ENCODE measurements at regions not wholly inside any gene's neighbourhood (a gene's known extent, or its start where the extent isn't known, plus 50 kb on each side); places are given as distances from the start of the nearest gene placed in this dataset.
"Not testable (repeated sequence)": the region's sequence is repeated elsewhere in the genome, so short reads cannot be mapped to it uniquely, and the experiment has no call there.

DNA sequence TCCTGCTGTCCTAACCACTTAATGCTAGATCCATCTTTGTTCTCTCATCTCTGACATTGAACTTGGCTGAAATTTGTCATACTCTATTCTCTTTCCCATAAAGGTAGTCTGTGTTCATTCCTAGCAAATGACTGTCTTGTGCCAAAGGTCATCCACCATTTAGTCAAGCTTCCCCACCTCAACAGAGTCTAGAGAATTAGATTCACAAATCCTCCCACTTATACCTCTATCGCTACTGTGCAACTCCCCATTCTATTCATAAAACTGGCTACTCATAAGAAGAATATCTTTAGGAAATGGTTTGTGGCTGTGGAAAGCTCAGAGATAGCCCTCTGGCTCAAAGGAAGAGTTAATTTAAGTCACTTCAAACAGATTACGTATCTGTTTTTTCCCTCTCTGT lies 59.7 kb upstream of the MBNL1 start:
- TF ChIP-seq Cebpa-rat (IDR thresholded peaks at IDR 0.05), result no peak
- Histone ChIP-seq H3K4me3 (no peak overlapping the region), H3K36me3 (no peaks in the 10 kb centered on the region), H3K4me1 (peaks cover 4 to 21% (median 12%) of the 10 kb centered on the region in 10 experiments; a peak in 17 of 20 replicates), H3K27me3 (peaks cover 5 to 15% (median 9%) of the 10 kb centered on the region in 11 experiments; a peak in 20 of 22 replicates), H3K27ac (no peak overlapping the region), H3K9me3 (replicated peaks in 1 of 11) (peaks cover 6 to 27% (median 14%) of the 10 kb centered on the region in 11 experiments; a peak in 21 of 22 replicates), H4K20me1 (no peaks in the 10 kb centered on the region), H3K9ac (no peak overlapping the region), H3K4me2 (no peak overlapping the region)

- Histone ChIP-seq H3K36me3 (no peaks in the 10 kb centered on the region), H3K27me3 (peaks cover 0 to 8% (median 3%) of the 10 kb centered on the region in 11 experiments; a peak in 13 of 22 replicates), H3K9me3 (replicated peaks in 1 of 11) (peaks cover 6 to 27% (median 14%) of the 10 kb centered on the region in 11 experiments; a peak in 21 of 22 replicates), H4K20me1 (no peaks in the 10 kb centered on the region), H3K4me2 (no peak overlapping the region), H3K4me1 (peaks cover 4 to 20% (median 12%) of the 10 kb centered on the region in 10 experiments; a peak in 17 of 20 replicates), H3K9ac (no peak overlapping the region), H3K4me3 (no peak overlapping the region), H3K27ac (no peak overlapping the region)
- TF ChIP-seq Cebpa-rat (IDR thresholded peaks at IDR 0.05), result no peak
Observed at GRCh38 chr3:152209776-152210175, 59.0 kb upstream of the MBNL1 start.

- Histone ChIP-seq H3K4me2 (no peak overlapping the region), H3K27me3 (no peaks in the 10 kb centered on the region), H3K9me3 (replicated peaks in 1 of 11) (peaks cover 6 to 27% (median 14%) of the 10 kb centered on the region in 11 experiments; a peak in 21 of 22 replicates), H4K20me1 (no peaks in the 10 kb centered on the region), H3K36me3 (no peaks in the 10 kb centered on the region), H3K4me1 (peaks cover 0 to 11% (median 2%) of the 10 kb centered on the region in 10 experiments; a peak in 12 of 20 replicates), H3K27ac (no peak overlapping the region), H3K4me3 (no peak overlapping the region), H3K9ac (no peak overlapping the region)
- no peak for TF ChIP-seq Cebpa-rat (IDR thresholded peaks at IDR 0.05)
Observed at GRCh38 chr3:152210697-152211096, 58.0 kb upstream of the MBNL1 start.

- H3K4me3 ChIP-seq, result no peak overlapping the region
- no peak overlapping the region for H3K4me2 ChIP-seq
- no peak for TF ChIP-seq Cebpa-rat (IDR thresholded peaks at IDR 0.05)
- H3K27ac ChIP-seq, result no peak overlapping the region
- peaks cover 6 to 27% (median 14%) of the 10 kb centered on the region in 11 experiments; a peak in 21 of 22 replicates for H3K9me3 ChIP-seq (replicated peaks in 1 of 11)
- H4K20me1 ChIP-seq, result no peaks in the 10 kb centered on the region
- no peak overlapping the region for H3K9ac ChIP-seq
- H3K36me3 ChIP-seq, result no peaks in the 10 kb centered on the region
- no peaks in the 10 kb centered on the region for H3K27me3 ChIP-seq
- peaks cover 0 to 5% (median 0%) of the 10 kb centered on the region in 10 experiments; a peak in 2 of 20 replicates for H3K4me1 ChIP-seq
Observed at GRCh38 chr3:152211655-152212054, 57.1 kb upstream of the MBNL1 start.

DNA sequence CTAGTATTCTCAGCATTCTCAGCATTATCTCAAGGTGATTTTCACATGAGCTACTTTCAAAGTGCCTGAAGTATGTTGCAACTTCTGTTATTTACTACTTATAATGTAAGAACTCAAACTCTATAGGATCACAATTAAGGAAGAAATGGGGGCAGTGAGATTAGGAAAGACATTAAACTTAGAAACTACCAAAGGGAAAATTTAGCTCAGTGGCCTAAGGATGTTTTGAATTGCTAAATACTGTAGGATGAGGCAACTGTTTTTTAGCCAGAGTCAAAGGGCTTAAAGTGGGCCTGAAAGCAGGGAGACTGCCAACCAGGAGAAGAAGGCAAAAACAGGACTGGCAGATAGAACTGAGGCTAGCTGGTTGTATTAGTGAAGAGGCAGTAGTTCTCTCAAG lies 55.5 kb upstream of the MBNL1 start:
- Histone ChIP-seq H3K9ac (no peak overlapping the region), H3K27ac (no peak overlapping the region), H4K20me1 (no peaks in the 10 kb centered on the region), H3K9me3 (replicated peaks in 1 of 11) (peaks cover 12 to 29% (median 18%) of the 10 kb centered on the region in 11 experiments), H3K27me3 (no peaks in the 10 kb centered on the region), H3K36me3 (no peaks in the 10 kb centered on the region), H3K4me2 (no peak overlapping the region), H3K4me1 (no peaks in the 10 kb centered on the region), H3K4me3 (no peak overlapping the region)
- no peak for TF ChIP-seq Cebpa-rat (IDR thresholded peaks at IDR 0.05)

DNA sequence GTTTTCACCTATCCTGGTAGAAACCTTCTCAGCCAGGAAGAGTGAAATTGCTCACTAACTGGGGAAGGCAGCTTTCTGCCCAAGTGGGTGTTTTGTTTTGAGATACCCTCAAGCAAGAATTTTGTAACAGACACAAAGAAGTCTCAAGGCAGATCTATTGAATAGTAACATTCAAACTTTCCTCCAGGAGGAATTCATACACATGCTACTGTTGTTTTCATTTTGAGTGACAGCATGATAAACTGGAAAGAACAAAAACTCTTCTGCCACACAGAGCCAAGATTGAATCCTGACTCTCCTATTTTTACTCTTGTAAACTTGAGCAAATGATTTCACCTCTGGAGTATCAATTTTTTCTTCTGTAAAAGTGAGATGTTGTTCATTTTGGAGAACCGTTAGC lies 54.8 kb upstream of the MBNL1 start:
- no peaks in the 10 kb centered on the region for H3K4me1 ChIP-seq
- TF ChIP-seq Cebpa-rat (IDR thresholded peaks at IDR 0.05), result no peak
- no peak overlapping the region for H3K27ac ChIP-seq
- H4K20me1 ChIP-seq, result no peaks in the 10 kb centered on the region
- H3K9ac ChIP-seq, result no peak overlapping the region
- H3K4me3 ChIP-seq, result no peak overlapping the region
- no peaks in the 10 kb centered on the region for H3K36me3 ChIP-seq
- no peaks in the 10 kb centered on the region for H3K27me3 ChIP-seq
- no peak overlapping the region for H3K4me2 ChIP-seq
- H3K9me3 ChIP-seq (replicated peaks in 1 of 11), result peaks cover 7 to 22% (median 13%) of the 10 kb centered on the region in 11 experiments

GRCh38 chr3:152216960-152217865 lies 51.5 kb upstream of the MBNL1 start:
- H3K27ac ChIP-seq, result not testable (repeated sequence)

GRCh38 chr3:152218602-152219001 lies 50.1 kb upstream of the MBNL1 start:
- Histone ChIP-seq H3K27me3 (no peaks in the 10 kb centered on the region), H3K27ac (no peak overlapping the region), H3K4me3 (no peak overlapping the region), H3K4me1 (peaks cover 12 to 23% (median 17%) of the 10 kb centered on the region in 10 experiments), H3K36me3 (no peaks in the 10 kb centered on the region), H3K9me3 (replicated peaks in 1 of 11) (peaks cover 5 to 16% (median 11%) of the 10 kb centered on the region in 11 experiments; a peak in 20 of 22 replicates), H4K20me1 (no peaks in the 10 kb centered on the region), H3K9ac (no peak overlapping the region), H3K4me2 (no peak overlapping the region)
- TF ChIP-seq Cebpa-rat (IDR thresholded peaks at IDR 0.05), result no peak

More at GRCh38 chr3:152216960-152217865, 51.5 kb upstream of the MBNL1 start:
- H3K27me3 ChIP-seq, H3K4me3 ChIP-seq, H4K20me1 ChIP-seq, H3K4me1 ChIP-seq, H3K9ac ChIP-seq, H3K4me2 ChIP-seq, H3K36me3 ChIP-seq: not testable (repeated sequence)
- peaks cover 5 to 16% (median 11%) of the 10 kb centered on the region in 11 experiments; a peak in 20 of 22 replicates for H3K9me3 ChIP-seq (replicated peaks in 1 of 11)
